Caki2 (cell line): ENCODE measurements at regions not wholly inside any gene's neighbourhood (a gene's known extent, or its start where the extent isn't known, plus 50 kb on each side); places are given as distances from the start of the nearest gene placed in this dataset.

Source experiments
- DNase-seq: peaks from one replicate; pipeline ENCODE4 v3.0.0-alpha.2; 2015; ENCODE audit warnings: low read depth
- in situ Hi-C: cut with HindIII; loops from 2 replicates; pipeline ENCODE4 v1.10.0; 2016; ENCODE audit warnings: low sequenced_read_pairs, low pct_unique_long_range_greater_than_20kb, mixed read lengths

GRCh38 chr11:30149998-30150397 is 80.8 kb upstream of the FSHB start:
- no peak for DNase-seq
- in situ Hi-C loops = no loop called here

DNA sequence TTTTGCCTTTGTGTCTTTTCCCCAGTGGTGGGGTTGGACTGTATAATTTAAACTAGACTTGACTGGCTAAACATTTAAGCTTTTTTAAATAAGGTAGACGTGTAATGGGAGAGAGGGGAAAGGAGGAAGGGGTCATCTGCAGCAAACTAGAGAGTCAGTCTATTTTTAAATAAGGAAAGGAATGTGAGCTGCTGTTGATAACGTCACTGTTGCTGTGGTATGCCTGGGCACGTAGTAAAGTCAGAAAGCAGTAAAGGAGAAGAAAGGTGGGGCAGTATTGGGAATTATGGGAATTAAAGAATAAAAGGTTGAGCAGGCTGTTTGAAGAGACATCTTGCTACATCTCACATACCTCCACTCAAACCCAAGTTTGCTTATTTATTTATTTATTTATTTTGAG is 80.4 kb upstream of the FSHB start:
- in situ Hi-C loops = no loop called here
- no peak for DNase-seq

GRCh38 chr11:30153008-30153407 is 77.8 kb upstream of the FSHB start:
- in situ Hi-C loops = no loop called here
- DNase-seq = no peak

DNA sequence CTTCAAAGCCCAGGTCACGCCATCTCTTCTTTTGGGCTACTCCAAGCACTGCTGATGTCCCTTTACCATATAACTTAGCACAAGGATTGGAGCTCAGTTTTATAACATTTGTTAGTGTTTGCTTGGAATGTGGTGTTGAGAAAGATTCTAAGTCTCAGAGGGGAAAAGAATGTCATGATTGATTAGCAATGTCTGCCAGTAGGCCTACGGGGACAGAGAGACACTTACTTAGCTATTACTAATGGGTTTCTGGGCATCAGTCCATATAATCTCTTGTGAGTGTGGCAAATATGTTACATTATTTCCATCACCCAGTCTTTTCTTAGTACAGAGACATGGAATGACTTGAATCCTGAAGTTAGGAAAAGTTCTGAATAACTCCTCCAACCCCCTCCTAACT is 75.4 kb upstream of the FSHB start:
- DNase-seq = no peak
- in situ Hi-C loops = no loop called here

- in situ Hi-C loops = no loop called here
- no peak for DNase-seq
Observed at GRCh38 chr11:30159546-30159945, 71.3 kb upstream of the FSHB start.

DNA sequence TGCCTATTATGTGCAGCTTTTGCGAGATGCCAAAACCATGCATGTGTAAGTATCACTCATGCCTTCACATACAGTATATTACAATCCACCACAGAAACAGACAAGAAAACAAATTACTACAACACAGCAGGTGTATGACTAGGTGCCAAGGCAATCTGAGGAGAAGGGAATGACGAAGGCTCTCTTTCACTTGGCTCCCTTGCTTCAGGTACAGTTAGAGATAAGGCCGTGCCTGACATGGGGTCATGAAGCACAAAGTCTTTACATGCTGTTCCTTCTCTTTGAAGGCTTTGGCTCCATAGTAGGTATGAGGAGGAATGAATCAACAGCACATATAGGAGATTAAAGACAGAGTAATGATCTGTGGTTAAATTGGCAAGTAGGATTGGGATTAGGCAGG is 65.2 kb upstream of the FSHB start:
- DNase-seq = no peak
- in situ Hi-C loops = no loop called here

- in situ Hi-C loops = no loop called here
- DNase-seq = no peak
Observed at GRCh38 chr11:30171661-30172060, 59.2 kb upstream of the FSHB start.

- in situ Hi-C loops = no loop called here
- DNase-seq = no peak
Observed at GRCh38 chr11:30172158-30172557, 58.7 kb upstream of the FSHB start.

DNA sequence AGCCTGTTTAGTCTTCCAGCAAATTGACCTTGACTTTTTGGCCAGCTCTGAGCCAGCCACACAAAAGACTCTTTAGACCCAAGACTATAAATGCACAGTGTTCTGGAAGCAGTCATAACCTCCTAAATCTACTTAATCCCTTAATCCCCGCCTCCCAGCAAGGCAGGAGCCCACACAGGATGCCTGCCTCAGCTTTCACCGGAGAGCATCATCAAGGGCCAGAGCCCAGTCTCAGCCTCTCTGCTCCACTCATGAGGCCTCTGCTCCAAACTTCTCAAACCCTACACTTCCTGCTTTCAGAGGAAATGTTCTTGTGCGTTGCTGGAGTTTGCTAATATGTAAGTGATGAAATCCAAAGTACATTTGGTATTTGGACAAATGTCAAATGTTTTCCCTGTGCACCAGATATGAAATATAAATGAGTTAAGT is 57.9 kb upstream of the FSHB start:
- DNase-seq = no peak
- in situ Hi-C loops = no loop called here

DNA sequence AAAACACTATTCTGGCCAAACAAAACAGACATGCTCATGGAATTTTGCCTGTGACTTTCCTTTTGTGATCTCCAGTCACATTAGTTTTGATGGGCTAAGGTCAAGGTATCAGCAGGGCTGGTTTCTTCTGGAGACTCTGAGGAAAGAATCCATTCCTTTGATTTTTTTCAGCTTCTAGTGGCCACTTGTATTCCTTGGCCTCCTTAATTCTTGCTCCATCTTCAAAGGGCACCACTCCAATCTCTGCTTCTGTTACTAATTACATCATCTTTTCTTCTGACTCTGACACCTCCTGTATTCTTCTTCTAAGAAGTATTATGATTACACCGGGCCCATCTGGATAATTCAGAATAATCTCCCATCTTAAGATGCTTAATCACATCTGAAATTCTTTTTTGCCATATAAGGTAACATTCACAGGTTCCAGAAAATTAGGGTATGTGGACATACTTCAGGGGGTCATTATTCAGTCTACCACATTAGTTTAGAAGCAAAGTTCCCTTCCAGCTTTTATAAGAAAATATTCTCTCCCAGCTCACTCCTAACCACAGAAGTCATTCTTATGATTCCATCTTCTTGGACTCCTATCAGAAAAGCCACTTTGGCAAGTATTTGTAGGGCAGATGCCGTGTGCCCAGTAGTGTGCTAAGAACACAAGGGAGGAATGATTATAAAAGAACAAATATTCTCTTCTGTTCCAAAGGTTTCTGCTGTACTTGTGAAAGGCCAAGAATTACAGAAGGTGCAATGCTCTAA is 56.4 kb upstream of the FSHB start:
- in situ Hi-C loops = no loop called here
- DNase-seq = no peak
